Right atrium auricular region (tissue), 2 donors: ENCODE measurements at regions not wholly inside any gene's neighbourhood (a gene's known extent, or its start where the extent isn't known, plus 50 kb on each side); places are given as distances from the start of the nearest gene placed in this dataset.

Experiments used
- DNase-seq: peaks from one replicate; pipeline ENCODE4 v3.0.0-alpha.2; 2019; ENCODE audit warnings: low spot score
- H3K27ac ChIP-seq, 2 donors: fragments of 200-600 bp; sonication (generic); 1 replicate in 1 of 2; 2 replicates in 1 of 2; pipeline ENCODE4 v1.5.1; 2016 to 2019
- H3K27me3 ChIP-seq, 2 donors: fragments of 200-600 bp; sonication (generic); one replicate each; pipeline versions ENCODE4 v1.5.1 to v1.6.0; 2017 to 2019
- H3K36me3 ChIP-seq: fragments of 200-600 bp; sonication (generic); one replicate; pipeline ENCODE4 v1.5.1; 2016
- H3K4me1 ChIP-seq, 2 donors: fragments of 200-600 bp; sonication (generic); one replicate each; pipeline versions ENCODE4 v1.5.1 to v1.6.0; 2017 to 2019
- H3K4me3 ChIP-seq, 2 donors: fragments of 200-600 bp; sonication (generic); 1 replicate in 1 of 2; 2 replicates in 1 of 2; pipeline ENCODE4 v1.5.1; 2017 to 2019; ENCODE audit warnings: mild to moderate bottlenecking in 1 of 2, moderate library complexity in 1 of 2
- H3K9me3 ChIP-seq, 2 donors: fragments of 200-600 bp; sonication (generic); one replicate each; pipeline ENCODE4 v1.5.1; 2019
- CTCF ChIP-seq, 2 donors: fragments of 200-600 bp; sonication (generic); IDR thresholded peaks; one replicate each; pipeline ENCODE4 v1.5.1; 2019; ENCODE audit warnings: antibody characterized with exemption in 2 of 2

GRCh38 chr3:20700714-20701113, 514.7 kb upstream of the SGO1 start:
- DNase-seq = no peak
- H3K9me3 ChIP-seq = no peaks in the 10 kb centered on the region
- no peak for TF ChIP-seq CTCF (IDR thresholded peaks at IDR 0.05)
- peaks cover 0 to 4% of the 10 kb centered on the region in 2 donors for H3K4me1 ChIP-seq
- H3K36me3 ChIP-seq = no peaks in the 10 kb centered on the region
- H3K4me3 ChIP-seq = no peak overlapping the region
- H3K27ac ChIP-seq = peak overlapping the region in 1 of 2 donors; percentile 4
- no peaks in the 10 kb centered on the region for H3K27me3 ChIP-seq

- no peak for TF ChIP-seq CTCF (IDR thresholded peaks at IDR 0.05)
- Histone ChIP-seq H3K27me3 (no peaks in the 10 kb centered on the region), H3K27ac (no peak overlapping the region), H3K4me3 (no peak overlapping the region), H3K4me1 (peaks cover 0 to 4% of the 10 kb centered on the region in 2 donors), H3K9me3 (no peaks in the 10 kb centered on the region), H3K36me3 (no peaks in the 10 kb centered on the region)
- DNase-seq = no peak
Measured at GRCh38 chr3:20698896-20699295, 512.9 kb upstream of the SGO1 start.

- no peaks in the 10 kb centered on the region for H3K27me3 ChIP-seq
- no peak overlapping the region for H3K4me3 ChIP-seq
- H3K36me3 ChIP-seq = no peaks in the 10 kb centered on the region
- TF ChIP-seq CTCF (IDR thresholded peaks at IDR 0.05) = no peak
- peak overlapping the region in 1 of 2 donors; percentile 36 for H3K27ac ChIP-seq
- DNase-seq = no peak
- H3K9me3 ChIP-seq = no peaks in the 10 kb centered on the region
- peaks cover 0 to 4% of the 10 kb centered on the region in 2 donors for H3K4me1 ChIP-seq
Measured at GRCh38 chr3:20696388-20697150, 510.6 kb upstream of the SGO1 start.

DNA sequence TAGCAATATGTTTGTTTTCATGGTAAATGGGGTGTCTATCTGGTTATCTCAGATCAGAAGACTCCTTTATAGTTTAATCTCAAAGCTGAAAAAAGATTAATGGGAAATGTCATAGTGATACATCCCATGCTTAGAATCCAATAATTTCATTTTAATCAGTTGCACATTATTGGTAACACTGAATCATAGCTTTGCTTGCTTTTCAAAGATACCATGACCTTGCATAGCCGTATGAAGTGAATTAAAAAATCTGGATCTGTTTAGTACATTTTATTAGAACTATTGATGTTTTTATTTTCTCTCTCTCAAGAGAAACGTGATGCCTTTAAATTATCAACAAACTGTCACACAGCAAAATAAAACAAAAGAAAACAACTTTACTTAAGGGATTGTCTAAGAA, 506.7 kb upstream of the SGO1 start:
- DNase-seq = no peak
- Histone ChIP-seq H3K36me3 (no peaks in the 10 kb centered on the region), H3K27ac (no peak overlapping the region), H3K4me1 (peaks cover 0 to 4% of the 10 kb centered on the region in 2 donors), H3K4me3 (no peak overlapping the region), H3K9me3 (peaks cover 0 to under 1% of the 10 kb centered on the region in 2 donors), H3K27me3 (no peaks in the 10 kb centered on the region)
- no peak for TF ChIP-seq CTCF (IDR thresholded peaks at IDR 0.05)

DNA sequence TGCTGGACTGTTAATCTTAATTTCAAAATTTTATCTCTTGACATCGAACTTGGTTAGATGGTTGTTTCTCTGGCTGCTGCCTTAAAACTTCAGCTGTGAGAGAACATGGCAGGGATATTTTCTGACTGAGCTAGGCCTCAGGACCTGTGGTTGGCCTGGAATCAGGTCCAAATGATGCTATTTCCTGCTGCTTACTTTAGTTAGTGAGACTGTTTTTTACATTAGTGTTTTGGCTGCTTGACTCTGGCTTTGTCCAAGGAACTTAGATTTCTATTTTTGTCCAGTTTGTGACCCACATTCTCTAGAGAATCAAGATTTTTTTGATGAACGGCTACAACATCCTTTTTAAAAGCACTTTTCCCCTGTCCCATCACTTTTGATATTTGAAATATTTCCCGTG, 497.9 kb upstream of the SGO1 start:
- no peak for TF ChIP-seq CTCF (IDR thresholded peaks at IDR 0.05)
- Histone ChIP-seq H3K4me3 (no peak overlapping the region), H3K36me3 (no peaks in the 10 kb centered on the region), H3K4me1 (peaks cover 0 to 10% of the 10 kb centered on the region in 2 donors), H3K27me3 (no peaks in the 10 kb centered on the region), H3K9me3 (peaks cover 0 to 7% of the 10 kb centered on the region in 2 donors), H3K27ac (peak overlapping the region; percentile 11 to 23)
- DNase-seq = no peak

GRCh38 chr3:20682573-20682972, 496.6 kb upstream of the SGO1 start:
- no peak for DNase-seq
- Histone ChIP-seq H3K27ac (no peak overlapping the region), H3K4me1 (peaks cover 0 to 10% of the 10 kb centered on the region in 2 donors), H3K4me3 (no peak overlapping the region), H3K9me3 (peaks cover 0 to 5% of the 10 kb centered on the region in 2 donors), H3K27me3 (no peaks in the 10 kb centered on the region), H3K36me3 (no peaks in the 10 kb centered on the region)
- TF ChIP-seq CTCF (IDR thresholded peaks at IDR 0.05) = no peak
